ENCODE measurements at regions not wholly inside any gene's neighbourhood (a gene's known extent, or its start where the extent isn't known, plus 50 kb on each side); places are given as distances from the start of the nearest gene placed in this dataset.
"Not testable (repeated sequence)": the region's sequence is repeated elsewhere in the genome, so short reads cannot be mapped to it uniquely, and the experiment has no call there.

DNA sequence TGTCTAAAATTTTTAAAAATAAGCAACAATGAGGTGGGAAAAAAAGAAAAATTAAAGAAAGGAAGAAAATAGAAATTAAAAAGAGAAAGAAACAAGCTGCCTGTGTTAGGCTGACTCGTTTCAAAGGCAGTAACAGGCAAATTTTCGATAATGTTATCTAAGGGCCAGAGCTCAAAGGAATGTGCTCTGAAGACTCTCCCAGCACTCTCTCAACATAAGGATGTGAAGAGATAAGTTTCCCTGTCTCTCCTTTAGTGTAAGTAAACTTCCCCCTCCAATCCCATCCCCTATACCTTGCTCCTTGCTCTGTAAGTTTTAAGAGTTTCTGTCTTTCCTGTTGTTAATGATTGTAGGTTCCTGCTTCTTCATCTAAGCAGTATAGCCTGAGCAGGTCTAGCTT lies 172.8 kb downstream of the TEX13C start:
- in situ Hi-C loops (cut with HindIII; ENCODE audit: low sequenced_read_pairs): no loop called here
- no peak overlapping the region for H3K4me3 ChIP-seq (ENCODE audit: low read depth, low read length)
- TF ChIP-seq, protein P1, sequence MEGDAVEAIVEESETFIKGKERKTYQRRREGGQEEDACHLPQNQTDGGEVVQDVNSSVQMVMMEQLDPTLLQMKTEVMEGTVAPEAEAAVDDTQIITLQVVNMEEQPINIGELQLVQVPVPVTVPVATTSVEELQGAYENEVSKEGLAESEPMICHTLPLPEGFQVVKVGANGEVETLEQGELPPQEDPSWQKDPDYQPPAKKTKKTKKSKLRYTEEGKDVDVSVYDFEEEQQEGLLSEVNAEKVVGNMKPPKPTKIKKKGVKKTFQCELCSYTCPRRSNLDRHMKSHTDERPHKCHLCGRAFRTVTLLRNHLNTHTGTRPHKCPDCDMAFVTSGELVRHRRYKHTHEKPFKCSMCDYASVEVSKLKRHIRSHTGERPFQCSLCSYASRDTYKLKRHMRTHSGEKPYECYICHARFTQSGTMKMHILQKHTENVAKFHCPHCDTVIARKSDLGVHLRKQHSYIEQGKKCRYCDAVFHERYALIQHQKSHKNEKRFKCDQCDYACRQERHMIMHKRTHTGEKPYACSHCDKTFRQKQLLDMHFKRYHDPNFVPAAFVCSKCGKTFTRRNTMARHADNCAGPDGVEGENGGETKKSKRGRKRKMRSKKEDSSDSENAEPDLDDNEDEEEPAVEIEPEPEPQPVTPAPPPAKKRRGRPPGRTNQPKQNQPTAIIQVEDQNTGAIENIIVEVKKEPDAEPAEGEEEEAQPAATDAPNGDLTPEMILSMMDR (IDR thresholded peaks at IDR 0.05; ENCODE audit: low read depth, low read length): no peak
- no peak for DNase-seq (ENCODE audit: low read depth, low spot score)

DNA sequence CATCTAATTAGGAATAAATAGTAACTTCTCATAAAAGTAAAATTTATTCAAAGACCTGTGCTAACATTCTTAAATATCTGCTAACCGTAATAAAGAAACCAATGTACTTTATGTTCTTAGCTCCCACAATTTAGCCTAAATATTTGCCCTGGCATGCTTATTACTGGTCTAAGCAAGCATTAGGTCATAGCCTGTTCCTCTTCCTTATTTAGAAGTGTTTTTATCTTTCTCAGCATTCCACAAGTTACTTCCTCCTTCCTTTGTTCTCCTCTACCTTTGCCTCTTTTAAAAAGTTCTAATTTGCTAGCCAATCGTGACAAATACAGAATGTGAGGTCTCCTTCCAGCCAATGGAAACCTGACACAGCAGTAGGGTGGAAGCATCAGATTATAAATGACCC lies 173.3 kb downstream of the TEX13C start:
- H3K4me3 ChIP-seq (ENCODE audit: low read depth, low read length); in situ Hi-C loops (cut with HindIII; ENCODE audit: low sequenced_read_pairs); DNase-seq (ENCODE audit: low read depth, low spot score): not testable (repeated sequence)

DNA sequence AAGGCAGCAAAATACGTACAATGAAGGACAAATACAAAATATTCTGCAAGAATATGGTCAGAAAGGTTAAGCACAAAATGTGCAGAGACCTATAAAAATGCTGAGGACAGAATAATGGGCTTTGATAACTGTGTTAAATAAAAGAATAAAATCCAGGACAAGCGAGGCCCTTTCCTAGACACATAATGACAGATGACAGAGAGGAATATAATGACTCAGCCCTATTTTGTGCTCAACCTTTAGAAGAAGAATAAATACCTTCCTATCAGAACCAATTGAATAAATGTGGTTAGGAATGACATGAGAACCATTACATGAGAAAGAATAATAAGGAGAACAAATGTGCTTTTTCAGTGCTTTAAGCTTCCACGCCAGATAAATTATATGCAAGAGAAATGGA lies 178.0 kb downstream of the TEX13C start:
- no peak overlapping the region for H3K4me3 ChIP-seq (ENCODE audit: low read depth, low read length)
- DNase-seq (ENCODE audit: low read depth, low spot score): no peak
- in situ Hi-C loops (cut with HindIII; ENCODE audit: low sequenced_read_pairs): no loop called here
- TF ChIP-seq, protein P1 (IDR thresholded peaks at IDR 0.05; ENCODE audit: low read depth, low read length): no peak

GRCh38 chrX:125503769-125504168 lies 184.1 kb downstream of the TEX13C start:
- TF ChIP-seq, protein P1 (IDR thresholded peaks at IDR 0.05; ENCODE audit: low read depth, low read length): no peak
- DNase-seq (ENCODE audit: low read depth, low spot score): no peak
- H3K4me3 ChIP-seq (ENCODE audit: low read depth, low read length): no peak overlapping the region
- in situ Hi-C loops (cut with HindIII; ENCODE audit: low sequenced_read_pairs): no loop called here

DNA sequence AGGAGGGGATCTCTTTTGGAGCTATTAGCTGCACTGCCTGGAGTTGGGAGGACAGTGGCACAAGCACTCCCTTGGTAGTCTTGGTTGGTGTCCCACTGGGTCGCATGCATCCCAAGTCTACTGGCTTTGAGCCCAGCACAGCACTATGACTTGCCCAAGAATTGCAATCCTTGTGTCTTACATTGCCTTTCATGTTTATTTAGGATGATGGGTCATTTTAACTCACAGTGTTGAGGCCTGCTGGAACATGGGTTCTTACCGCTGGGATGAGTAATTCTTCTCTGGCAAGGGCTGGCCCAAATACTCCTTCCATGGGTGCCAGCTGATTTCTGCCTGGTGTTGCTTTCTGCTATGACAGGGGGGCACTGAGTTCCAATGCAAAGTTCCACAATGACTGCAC lies 185.5 kb downstream of the TEX13C start:
- no peak overlapping the region for H3K4me3 ChIP-seq (ENCODE audit: low read depth, low read length)
- TF ChIP-seq, protein P1 (IDR thresholded peaks at IDR 0.05; ENCODE audit: low read depth, low read length): no peak
- in situ Hi-C loops (cut with HindIII; ENCODE audit: low sequenced_read_pairs): no loop called here
- peak; percentile 1 for DNase-seq (ENCODE audit: low read depth, low spot score)

GRCh38 chrX:125507119-125507518 lies 187.4 kb downstream of the TEX13C start:
- TF ChIP-seq, protein P1 (IDR thresholded peaks at IDR 0.05; ENCODE audit: low read depth, low read length): no peak
- H3K4me3 ChIP-seq (ENCODE audit: low read depth, low read length): no peak overlapping the region
- DNase-seq (ENCODE audit: low read depth, low spot score): peak; percentile 9
- in situ Hi-C loops (cut with HindIII; ENCODE audit: low sequenced_read_pairs): no loop called here

- in situ Hi-C loops (cut with HindIII; ENCODE audit: low sequenced_read_pairs): no loop called here
- TF ChIP-seq, protein P1 (IDR thresholded peaks at IDR 0.05; ENCODE audit: low read depth, low read length): no peak
- no peak for DNase-seq (ENCODE audit: low read depth, low spot score)
- H3K4me3 ChIP-seq (ENCODE audit: low read depth, low read length): no peak overlapping the region
Measured at GRCh38 chrX:125520029-125520428, 200.4 kb downstream of the TEX13C start.
